T-helper 22 cell (primary cell): ENCODE measurements at regions not wholly inside any gene's neighbourhood (a gene's known extent, or its start where the extent isn't known, plus 50 kb on each side); places are given as distances from the start of the nearest gene placed in this dataset.
"Not testable (repeated sequence)": the region's sequence is repeated elsewhere in the genome, so short reads cannot be mapped to it uniquely, and the experiment has no call there.

ENCODE experiments used
- DNase-seq: peaks from one replicate; pipeline ENCODE4 v3.0.0-alpha.2; 2020; ENCODE audit warnings: low read depth

- no peak for DNase-seq
Observed at GRCh38 chr4:57412259-57413054, 302.3 kb upstream of the IGFBP7 start.

- DNase-seq = no peak
Observed at GRCh38 chr4:57410331-57411052, 300.3 kb upstream of the IGFBP7 start.

- DNase-seq = no peak
Observed at GRCh38 chr4:57405359-57405758, 295.2 kb upstream of the IGFBP7 start.

- DNase-seq = no peak
Observed at GRCh38 chr4:57404483-57404882, 294.3 kb upstream of the IGFBP7 start.

- DNase-seq = no peak
Observed at GRCh38 chr4:57403591-57403990, 293.4 kb upstream of the IGFBP7 start.

- DNase-seq = no peak
Observed at GRCh38 chr4:57401586-57401985, 291.4 kb upstream of the IGFBP7 start.

- DNase-seq = no peak
Observed at GRCh38 chr4:57378766-57379165, 268.6 kb upstream of the IGFBP7 start.

GRCh38 chr4:57374866-57375595, 264.8 kb upstream of the IGFBP7 start:
- no peak for DNase-seq

GRCh38 chr4:57373991-57374390, 263.8 kb upstream of the IGFBP7 start:
- DNase-seq = no peak

- no peak for DNase-seq
Observed at GRCh38 chr4:57371671-57372070, 261.5 kb upstream of the IGFBP7 start.

- DNase-seq = no peak
Observed at GRCh38 chr4:57370691-57371090, 260.5 kb upstream of the IGFBP7 start.

- no peak for DNase-seq
Observed at GRCh38 chr4:57369446-57369845, 259.3 kb upstream of the IGFBP7 start.

GRCh38 chr4:57364255-57364654, 254.1 kb upstream of the IGFBP7 start:
- no peak for DNase-seq

- DNase-seq = no peak
Observed at GRCh38 chr4:57363346-57363745, 253.2 kb upstream of the IGFBP7 start.

- DNase-seq = no peak
Observed at GRCh38 chr4:57360681-57361080, 250.5 kb upstream of the IGFBP7 start.

GRCh38 chr4:57355101-57355665, 245.0 kb upstream of the IGFBP7 start:
- no peak for DNase-seq

- DNase-seq = no peak
Observed at GRCh38 chr4:57351731-57352130, 241.5 kb upstream of the IGFBP7 start.

- no peak for DNase-seq
Observed at GRCh38 chr4:57344296-57344695, 234.1 kb upstream of the IGFBP7 start.

GRCh38 chr4:57342411-57342810, 232.2 kb upstream of the IGFBP7 start:
- no peak for DNase-seq

- DNase-seq = not testable (repeated sequence)
Observed at GRCh38 chr4:57338861-57339260, 228.7 kb upstream of the IGFBP7 start.

- no peak for DNase-seq
Observed at GRCh38 chr4:57333684-57334083, 223.5 kb upstream of the IGFBP7 start.

GRCh38 chr4:57331959-57332358, 221.8 kb upstream of the IGFBP7 start:
- DNase-seq = no peak

- DNase-seq = no peak
Observed at GRCh38 chr4:57329279-57329678, 219.1 kb upstream of the IGFBP7 start.
